ENCODE measurements at regions not wholly inside any gene's neighbourhood (a gene's known extent, or its start where the extent isn't known, plus 50 kb on each side); places are given as distances from the start of the nearest gene placed in this dataset.

DNA sequence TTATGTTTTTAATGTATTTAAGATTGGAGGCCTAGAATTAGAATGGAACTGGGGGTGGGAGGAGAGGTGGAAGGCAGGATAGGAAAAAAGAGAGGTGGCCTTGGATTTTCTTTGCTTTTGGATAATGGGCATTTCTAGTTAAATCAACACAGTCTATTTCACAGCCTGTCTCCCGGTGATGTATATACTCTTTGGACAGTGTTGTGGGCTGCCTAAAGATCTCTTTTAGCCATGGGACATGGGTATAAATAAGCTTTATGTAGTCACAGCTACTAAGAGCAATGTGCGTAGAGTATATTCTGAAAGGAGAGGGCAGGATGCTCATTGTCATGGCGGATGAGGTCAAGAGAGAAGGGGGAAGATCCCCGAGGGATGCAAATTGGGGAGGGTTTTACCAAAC, 1084.4 kb upstream of the RBFOX1 start:
- Histone ChIP-seq H3K9me3 (ENCODE audit: control insufficient read depth in 2 of 3, insufficient read depth in 1 of 3, low read length in 3 of 3) (no peaks in the 10 kb centered on the region), H3K36me3 (ENCODE audit: control insufficient read depth in 2 of 3, insufficient read depth in 3 of 3, low read length in 3 of 3) (no peaks in the 10 kb centered on the region), H3K4me3 (ENCODE audit: low read length in 3 of 3) (no peak overlapping the region), H3K27ac (ENCODE audit: low read depth in 2 of 2, low read length in 2 of 2) (no peak overlapping the region), H3K27me3 (ENCODE audit: control insufficient read depth, insufficient read depth, low read length) (no peaks in the 10 kb centered on the region), H3K4me1 (ENCODE audit: control insufficient read depth in 2 of 3, insufficient read depth in 2 of 3, low read depth in 1 of 3, low read length in 3 of 3) (no peaks in the 10 kb centered on the region), H3K9ac (ENCODE audit: low read length in 3 of 3) (no peak overlapping the region)
- no peak for DNase-seq
- FAIRE-seq: no peak
- TF ChIP-seq, protein P1, sequence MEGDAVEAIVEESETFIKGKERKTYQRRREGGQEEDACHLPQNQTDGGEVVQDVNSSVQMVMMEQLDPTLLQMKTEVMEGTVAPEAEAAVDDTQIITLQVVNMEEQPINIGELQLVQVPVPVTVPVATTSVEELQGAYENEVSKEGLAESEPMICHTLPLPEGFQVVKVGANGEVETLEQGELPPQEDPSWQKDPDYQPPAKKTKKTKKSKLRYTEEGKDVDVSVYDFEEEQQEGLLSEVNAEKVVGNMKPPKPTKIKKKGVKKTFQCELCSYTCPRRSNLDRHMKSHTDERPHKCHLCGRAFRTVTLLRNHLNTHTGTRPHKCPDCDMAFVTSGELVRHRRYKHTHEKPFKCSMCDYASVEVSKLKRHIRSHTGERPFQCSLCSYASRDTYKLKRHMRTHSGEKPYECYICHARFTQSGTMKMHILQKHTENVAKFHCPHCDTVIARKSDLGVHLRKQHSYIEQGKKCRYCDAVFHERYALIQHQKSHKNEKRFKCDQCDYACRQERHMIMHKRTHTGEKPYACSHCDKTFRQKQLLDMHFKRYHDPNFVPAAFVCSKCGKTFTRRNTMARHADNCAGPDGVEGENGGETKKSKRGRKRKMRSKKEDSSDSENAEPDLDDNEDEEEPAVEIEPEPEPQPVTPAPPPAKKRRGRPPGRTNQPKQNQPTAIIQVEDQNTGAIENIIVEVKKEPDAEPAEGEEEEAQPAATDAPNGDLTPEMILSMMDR (IDR thresholded peaks at IDR 0.05; ENCODE audit: borderline replicate concordance, extremely low read depth, insufficient read depth): no peak
- intact Hi-C loops (cut with DNase I): no loop called here

DNA sequence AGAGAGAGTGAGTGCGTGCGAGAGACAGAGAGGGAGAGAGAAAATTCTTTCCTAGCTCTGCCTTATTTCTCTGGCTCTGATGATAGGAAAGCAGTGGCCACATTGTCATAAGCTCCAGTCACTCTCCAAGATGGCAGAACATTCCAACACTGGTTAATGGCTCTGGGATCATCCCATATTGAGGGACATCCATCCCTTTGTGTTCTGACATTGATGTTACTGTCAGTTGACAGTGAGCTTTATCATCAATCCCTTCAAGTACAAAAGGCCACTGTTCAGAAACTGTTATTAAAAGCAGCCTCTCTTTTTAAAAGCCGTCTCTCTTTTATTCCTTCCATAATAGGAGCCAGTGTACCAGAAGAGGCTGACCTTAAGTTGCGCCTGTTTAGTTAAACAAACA, 1084.9 kb upstream of the RBFOX1 start:
- Histone ChIP-seq H3K36me3 (ENCODE audit: control insufficient read depth in 2 of 3, insufficient read depth in 3 of 3, low read length in 3 of 3) (no peaks in the 10 kb centered on the region), H3K27ac (ENCODE audit: low read depth in 2 of 2, low read length in 2 of 2) (no peak overlapping the region), H3K27me3 (ENCODE audit: control insufficient read depth, insufficient read depth, low read length) (no peaks in the 10 kb centered on the region), H3K9me3 (ENCODE audit: control insufficient read depth in 2 of 3, insufficient read depth in 1 of 3, low read length in 3 of 3) (no peaks in the 10 kb centered on the region), H3K4me1 (ENCODE audit: control insufficient read depth in 2 of 3, insufficient read depth in 2 of 3, low read depth in 1 of 3, low read length in 3 of 3) (no peaks in the 10 kb centered on the region), H3K9ac (ENCODE audit: low read length in 3 of 3) (no peak overlapping the region), H3K4me3 (ENCODE audit: low read length in 3 of 3) (no peak overlapping the region)
- TF ChIP-seq, protein P1 (IDR thresholded peaks at IDR 0.05; ENCODE audit: borderline replicate concordance, extremely low read depth, insufficient read depth): no peak
- DNase-seq (no peak), FAIRE-seq (no peak)
- intact Hi-C loops (cut with DNase I): no loop called here

DNA sequence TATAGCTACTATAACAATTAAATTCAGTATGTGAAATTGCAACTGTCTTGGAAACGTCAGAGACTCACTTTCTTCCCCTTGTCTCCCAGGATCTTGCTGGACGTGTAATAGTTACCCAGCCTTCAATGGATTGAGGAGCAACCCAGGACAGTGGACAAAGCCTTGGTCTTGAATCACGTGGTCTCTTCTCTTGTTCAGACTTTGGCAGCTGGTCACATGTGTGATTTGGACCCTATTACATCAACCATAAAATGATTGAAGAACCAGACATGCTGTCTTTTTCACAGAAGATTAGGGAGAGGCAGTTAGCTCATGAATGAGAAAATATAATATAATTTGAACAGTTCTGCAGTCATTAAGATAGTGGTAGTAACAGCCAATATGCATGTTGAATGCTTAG, 1085.5 kb upstream of the RBFOX1 start:
- H3K27ac ChIP-seq (ENCODE audit: low read depth in 2 of 2, low read length in 2 of 2): no peak overlapping the region
- intact Hi-C loops (cut with DNase I): no loop called here
- DNase-seq: no peak
- H3K9ac ChIP-seq (ENCODE audit: low read length in 3 of 3): no peak overlapping the region
- H3K36me3 ChIP-seq (ENCODE audit: control insufficient read depth in 2 of 3, insufficient read depth in 3 of 3, low read length in 3 of 3): no peaks in the 10 kb centered on the region
- FAIRE-seq: no peak
- H3K9me3 ChIP-seq (ENCODE audit: control insufficient read depth in 2 of 3, insufficient read depth in 1 of 3, low read length in 3 of 3): no peaks in the 10 kb centered on the region
- H3K4me1 ChIP-seq (ENCODE audit: control insufficient read depth in 2 of 3, insufficient read depth in 2 of 3, low read depth in 1 of 3, low read length in 3 of 3): no peaks in the 10 kb centered on the region
- H3K27me3 ChIP-seq (ENCODE audit: control insufficient read depth, insufficient read depth, low read length): no peaks in the 10 kb centered on the region
- TF ChIP-seq, protein P1 (IDR thresholded peaks at IDR 0.05; ENCODE audit: borderline replicate concordance, extremely low read depth, insufficient read depth): no peak
- H3K4me3 ChIP-seq (ENCODE audit: low read length in 3 of 3): no peak overlapping the region

DNA sequence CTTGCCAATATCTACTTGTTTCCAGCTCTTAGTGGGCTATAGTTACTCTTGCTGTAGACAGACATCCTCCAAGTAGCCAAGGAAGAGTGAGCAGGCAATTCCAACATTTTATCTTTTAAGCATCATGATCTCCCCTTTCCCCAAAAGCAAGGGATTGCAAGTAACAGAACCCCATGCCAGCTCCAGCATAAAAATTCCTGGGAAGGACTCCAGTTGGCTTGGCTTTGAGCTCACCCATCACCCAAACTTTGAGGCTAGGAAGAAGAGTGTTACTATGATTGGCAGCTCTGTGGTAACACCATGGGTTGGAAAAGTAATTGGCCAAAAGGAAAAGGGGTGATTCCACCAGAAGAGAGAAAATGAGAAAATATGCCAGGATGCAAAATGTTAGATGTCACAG, 1086.4 kb upstream of the RBFOX1 start:
- Histone ChIP-seq H3K27me3 (ENCODE audit: control insufficient read depth, insufficient read depth, low read length) (no peaks in the 10 kb centered on the region), H3K4me3 (ENCODE audit: low read length in 3 of 3) (no peak overlapping the region), H3K4me1 (ENCODE audit: control insufficient read depth in 2 of 3, insufficient read depth in 2 of 3, low read depth in 1 of 3, low read length in 3 of 3) (no peaks in the 10 kb centered on the region), H3K36me3 (ENCODE audit: control insufficient read depth in 2 of 3, insufficient read depth in 3 of 3, low read length in 3 of 3) (no peaks in the 10 kb centered on the region), H3K9me3 (ENCODE audit: control insufficient read depth in 2 of 3, insufficient read depth in 1 of 3, low read length in 3 of 3) (no peaks in the 10 kb centered on the region), H3K9ac (ENCODE audit: low read length in 3 of 3) (no peak overlapping the region), H3K27ac (ENCODE audit: low read depth in 2 of 2, low read length in 2 of 2) (no peak overlapping the region)
- intact Hi-C loops (cut with DNase I): no loop called here
- no peak for FAIRE-seq
- DNase-seq: no peak
- TF ChIP-seq, protein P1 (IDR thresholded peaks at IDR 0.05; ENCODE audit: borderline replicate concordance, extremely low read depth, insufficient read depth): no peak
